OCI-LY7 (cell line): ENCODE measurements at regions not wholly inside any gene's neighbourhood (a gene's known extent, or its start where the extent isn't known, plus 50 kb on each side); places are given as distances from the start of the nearest gene placed in this dataset.

Experiments used
- CTCF ChIP-seq: fragments of 200-600 bp; sonication (generic); conservative IDR thresholded peaks from 2 replicates; pipeline ENCODE4 v1.5.1; 2014; ENCODE audit warnings: mild to moderate bottlenecking, antibody characterized with exemption, low read length, moderate library complexity, mixed read lengths
- EZH2phosphoT487 ChIP-seq: fragments of 200-600 bp; sonication (generic); IDR thresholded peaks from 2 replicates; pipeline ENCODE4 v1.6.1; 2018; ENCODE audit warnings: low read depth, borderline replicate concordance, mild to moderate bottlenecking, mixed run types, antibody characterized with exemption, low read length, moderate library complexity, mixed read lengths

GRCh38 chr2:52732849-52733395 lies 1034.7 kb upstream of the CHAC2 start:
- no peak for TF ChIP-seq CTCF
- TF ChIP-seq EZH2phosphoT487 = no peak
